Dermis blood vessel endothelial cell (primary cell): ENCODE measurements at regions not wholly inside any gene's neighbourhood (a gene's known extent, or its start where the extent isn't known, plus 50 kb on each side); places are given as distances from the start of the nearest gene placed in this dataset.
"Not testable (repeated sequence)": the region's sequence is repeated elsewhere in the genome, so short reads cannot be mapped to it uniquely, and the experiment has no call there.

Experiments used
- DNase-seq: peaks from one replicate; pipeline ENCODE4 v3.0.0; 2010

DNA sequence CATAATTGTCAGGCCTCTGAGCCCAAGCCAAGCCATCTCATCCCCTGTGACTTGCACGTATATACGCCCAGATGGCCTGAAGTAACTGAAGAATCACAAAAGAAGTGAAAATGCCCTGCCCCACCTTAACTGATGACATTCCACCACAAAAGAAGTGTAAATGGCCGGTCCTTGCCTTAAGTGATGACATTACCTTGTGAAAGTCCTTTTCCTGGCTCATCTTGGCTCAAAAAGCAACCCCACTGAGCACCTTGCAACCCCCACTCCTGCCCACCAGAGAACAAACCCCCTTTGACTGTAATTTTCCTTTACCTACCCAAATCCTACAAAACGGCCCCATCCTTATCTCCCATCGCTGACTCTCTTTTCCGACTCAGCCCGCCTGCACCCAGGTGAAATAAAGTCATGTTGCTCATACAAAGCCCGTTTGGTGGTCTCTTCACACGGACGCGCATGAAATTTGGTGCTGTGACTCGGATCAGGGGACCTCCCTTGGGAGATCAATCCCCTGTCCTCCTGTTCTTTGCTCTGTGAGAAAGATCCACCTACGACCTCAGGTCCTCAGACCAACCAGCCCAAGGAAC lies 692.1 kb downstream of the EFNA5 start:
- not testable (repeated sequence) for DNase-seq

DNA sequence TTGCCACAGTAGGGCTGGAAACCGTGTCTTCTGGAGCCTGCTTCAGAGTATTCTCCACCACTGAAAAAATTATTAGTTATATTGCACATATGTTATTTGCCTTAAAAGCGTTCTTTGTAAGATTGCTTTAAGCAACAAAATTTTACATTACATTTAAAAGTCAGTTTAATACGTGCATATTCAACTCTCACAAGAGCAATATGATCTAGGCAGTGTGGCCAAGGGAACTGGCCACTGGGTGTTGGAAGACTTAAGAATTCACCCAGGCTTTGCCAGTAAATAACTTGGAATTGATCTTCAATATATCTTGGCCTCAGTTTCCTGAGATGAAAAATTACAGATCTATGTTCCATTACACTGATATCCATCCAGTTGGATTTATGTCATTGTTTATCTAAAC lies 694.4 kb downstream of the EFNA5 start:
- no peak for DNase-seq

- no peak for DNase-seq
Observed at GRCh38 chr5:106974272-106974671, 696.5 kb downstream of the EFNA5 start.

DNA sequence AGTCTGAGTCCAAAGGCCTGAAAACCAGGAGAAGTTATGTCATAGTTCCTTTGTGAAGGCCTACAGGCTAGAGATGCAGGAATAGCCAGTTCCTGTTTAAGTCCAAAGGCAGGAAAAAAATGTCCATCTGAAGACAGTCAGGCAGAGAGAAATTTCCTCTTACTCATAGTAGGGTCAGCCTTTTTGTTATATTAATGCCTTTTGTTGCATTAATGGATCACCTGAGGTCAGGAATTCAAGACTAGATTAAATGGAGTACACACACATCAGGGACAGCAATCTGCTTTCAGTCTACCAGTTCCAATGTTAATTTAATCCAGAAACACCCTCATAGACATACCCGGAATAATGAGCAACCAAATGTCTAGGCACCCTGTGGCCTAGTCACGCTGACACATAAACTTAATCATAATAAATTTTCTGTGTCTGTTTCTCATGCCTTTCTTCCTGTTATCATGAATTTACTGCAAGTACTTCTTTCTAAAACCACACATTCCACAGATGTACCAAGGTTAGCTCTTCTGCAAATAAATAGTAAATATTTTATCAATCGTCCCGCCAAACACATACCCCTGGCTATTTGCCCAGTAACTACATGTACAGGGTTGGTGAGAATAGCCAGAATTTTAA lies 703.9 kb downstream of the EFNA5 start:
- DNase-seq = peak; percentile 6

- peak; percentile 43 for DNase-seq
Observed at GRCh38 chr5:106964132-106964531, 706.6 kb downstream of the EFNA5 start.

- no peak for DNase-seq
Observed at GRCh38 chr5:106963630-106964029, 707.1 kb downstream of the EFNA5 start.

- no peak for DNase-seq
Observed at GRCh38 chr5:106962464-106963230, 708.1 kb downstream of the EFNA5 start.

DNA sequence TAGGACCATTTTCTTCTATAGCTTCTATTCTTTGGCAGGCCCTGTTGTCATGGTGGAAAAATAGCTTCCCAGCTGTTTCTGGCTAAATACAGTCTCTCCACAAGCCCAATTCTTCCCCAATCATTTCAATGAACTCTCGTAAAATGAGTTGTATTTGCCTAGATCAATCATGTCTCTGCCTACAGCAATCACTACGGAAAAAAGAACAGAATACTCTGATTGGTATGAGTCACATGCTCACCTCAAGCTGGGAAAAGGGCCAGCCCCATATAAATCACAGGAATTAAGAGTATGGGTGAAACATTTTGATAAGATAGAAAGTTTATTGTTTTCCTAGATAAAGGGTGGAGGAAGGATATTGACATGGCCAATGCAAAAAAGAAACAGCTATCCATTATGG lies 711.4 kb downstream of the EFNA5 start:
- DNase-seq = peak; percentile 13

DNA sequence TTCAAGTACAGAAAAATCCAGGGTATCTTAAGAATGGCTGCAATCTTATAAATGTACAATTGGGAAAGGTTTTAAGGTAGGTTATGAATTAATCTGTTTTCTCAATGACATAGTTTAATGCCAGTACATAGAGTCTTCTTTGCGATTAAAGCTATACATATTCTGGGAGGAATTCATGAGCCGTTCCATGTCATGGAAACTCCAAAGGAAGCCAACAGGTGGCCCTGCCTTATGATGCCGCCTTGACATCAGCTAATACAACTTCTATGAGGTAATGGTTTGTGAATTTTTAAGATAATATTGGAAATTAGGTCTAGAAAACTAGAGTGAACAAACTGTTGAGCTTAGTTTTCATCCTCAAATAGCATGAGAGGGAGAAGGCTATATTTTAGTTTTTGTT lies 713.4 kb downstream of the EFNA5 start:
- DNase-seq = no peak

- no peak for DNase-seq
Observed at GRCh38 chr5:106956886-106957285, 713.9 kb downstream of the EFNA5 start.

DNA sequence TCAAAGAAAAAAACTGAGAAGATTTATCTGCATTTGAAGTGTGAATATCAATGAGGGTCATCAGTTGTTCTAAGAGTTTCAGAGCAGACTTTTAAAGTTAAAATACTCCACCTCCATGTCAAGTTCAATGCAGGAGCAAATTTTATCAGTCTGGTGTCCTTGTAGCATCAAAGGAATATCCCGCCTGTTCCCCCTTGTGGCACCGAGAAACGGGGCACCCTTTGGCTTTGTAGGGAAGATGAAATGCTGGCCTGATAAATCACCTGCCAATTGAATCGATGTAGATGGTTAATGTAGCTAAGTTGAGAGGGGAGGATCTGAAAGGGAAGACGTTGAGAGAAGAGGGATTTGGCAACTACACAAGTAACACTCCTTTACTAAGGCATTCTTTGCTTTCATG lies 714.5 kb downstream of the EFNA5 start:
- no peak for DNase-seq

DNA sequence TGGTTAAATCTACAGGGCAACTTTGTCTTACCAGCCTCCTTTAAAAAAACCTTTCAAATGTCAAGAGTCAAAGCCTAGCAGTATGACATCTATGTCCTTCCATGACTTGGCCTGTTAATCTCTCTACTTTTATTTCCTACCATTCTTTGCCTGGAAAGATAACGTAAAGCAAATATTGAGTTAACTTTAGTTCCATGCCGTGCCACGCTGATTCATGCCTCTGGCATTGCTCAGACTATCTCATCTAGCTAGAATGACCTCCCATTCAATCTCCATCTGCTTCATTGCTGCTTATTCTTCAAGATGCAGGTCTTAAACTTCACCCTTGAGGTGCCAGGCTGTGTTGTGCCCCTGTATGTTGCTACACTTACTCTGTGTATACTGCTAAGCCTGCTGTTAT lies 729.8 kb downstream of the EFNA5 start:
- DNase-seq = no peak

DNA sequence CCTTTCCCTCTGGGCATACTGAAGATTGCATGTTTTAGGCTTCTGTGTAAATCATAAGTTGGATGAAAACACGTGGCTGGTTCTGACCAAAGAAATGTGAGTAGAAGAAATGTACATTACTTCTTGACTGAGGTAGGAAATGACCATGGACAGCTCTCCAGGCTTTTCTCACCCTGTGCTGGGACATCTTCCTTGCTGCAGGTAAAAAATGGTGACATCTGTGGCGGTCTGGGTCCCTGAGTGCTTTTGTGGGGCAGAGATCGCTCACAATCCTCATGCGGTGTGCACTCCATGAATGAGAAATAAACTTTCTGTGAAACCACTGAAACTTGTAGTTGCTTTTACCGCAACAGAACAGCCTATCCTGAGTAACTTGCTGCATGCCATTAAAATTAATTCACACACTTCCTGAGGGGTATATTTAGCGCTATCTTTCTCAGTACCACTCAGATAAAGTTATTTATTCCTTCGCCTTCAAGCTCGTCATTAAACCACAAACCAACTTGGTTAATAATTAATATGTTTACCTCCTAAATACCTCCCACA lies 730.4 kb downstream of the EFNA5 start:
- DNase-seq = no peak

DNA sequence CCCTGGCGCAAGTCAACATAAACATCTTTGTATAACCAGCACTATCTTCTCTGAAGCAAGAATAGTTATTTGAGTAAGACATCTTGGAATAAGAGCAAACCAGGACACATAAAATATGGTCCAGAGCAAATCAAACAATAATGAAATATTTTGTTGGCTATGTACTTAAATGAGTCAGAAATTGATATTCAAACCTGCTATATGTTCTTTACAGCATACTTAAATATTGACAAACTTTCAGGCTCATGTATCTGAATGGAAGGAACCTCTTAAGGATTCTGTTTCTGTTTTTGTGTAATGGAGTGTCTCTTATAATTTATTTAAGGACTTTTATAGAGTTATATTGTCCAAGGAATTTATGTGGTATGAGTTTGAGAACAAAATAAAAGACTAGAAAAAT lies 747.3 kb downstream of the EFNA5 start:
- no peak for DNase-seq

GRCh38 chr5:106921567-106921966 lies 749.2 kb downstream of the EFNA5 start:
- no peak for DNase-seq

DNA sequence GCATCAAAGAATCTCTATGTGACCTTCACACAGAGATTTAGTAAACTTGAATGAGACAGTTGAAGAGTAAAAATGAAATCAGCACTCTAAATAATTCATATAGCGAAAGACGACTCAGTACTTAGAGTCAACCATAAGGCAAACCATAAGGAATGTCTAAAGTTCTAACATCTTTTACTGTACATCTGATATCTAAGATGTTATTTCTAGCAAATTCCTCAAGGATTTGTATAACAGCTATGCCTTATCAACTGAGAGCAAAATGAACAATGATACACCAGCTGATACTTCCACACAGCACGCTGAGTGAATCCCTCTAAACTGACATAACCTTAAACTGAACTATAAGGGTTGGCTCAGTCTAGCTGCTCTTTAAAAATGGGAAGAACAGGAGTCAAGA lies 760.3 kb downstream of the EFNA5 start:
- DNase-seq = no peak

DNA sequence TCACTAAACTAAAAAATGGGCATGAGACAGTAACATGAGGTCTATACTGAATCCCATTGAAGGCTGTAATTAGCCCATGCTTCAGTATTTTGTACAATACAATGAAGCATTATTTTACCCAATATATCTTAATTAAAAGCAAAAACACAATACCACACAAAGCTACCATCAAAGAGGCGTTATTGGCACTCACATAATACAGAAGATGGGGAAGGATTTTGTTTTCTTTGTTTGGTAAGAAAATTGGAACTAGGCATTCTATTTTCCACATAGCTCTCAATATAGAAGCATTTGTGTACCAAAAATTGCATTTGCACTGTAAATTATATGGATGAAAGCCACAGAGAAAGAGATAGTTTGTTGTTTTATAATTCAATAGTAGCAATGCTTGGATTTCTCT lies 761.0 kb downstream of the EFNA5 start:
- DNase-seq = no peak

DNA sequence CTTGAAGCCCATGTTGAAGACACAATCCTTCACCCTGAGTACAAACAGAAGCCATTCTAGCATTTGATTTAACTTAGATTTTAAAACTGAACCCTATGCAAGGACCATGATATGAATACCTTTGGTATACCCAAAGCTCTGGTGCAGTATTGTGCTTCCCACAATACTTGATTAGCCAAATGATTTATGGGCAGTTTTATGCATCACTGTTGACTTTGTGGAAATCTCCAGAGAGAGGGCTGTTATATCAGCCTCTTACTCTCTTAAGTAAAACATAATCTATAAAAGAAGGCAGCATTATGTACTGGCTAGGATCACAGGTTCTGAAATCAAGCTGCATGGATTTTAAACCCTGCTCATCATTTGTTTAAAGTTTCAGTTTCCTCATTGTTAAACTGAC lies 762.8 kb downstream of the EFNA5 start:
- no peak for DNase-seq

DNA sequence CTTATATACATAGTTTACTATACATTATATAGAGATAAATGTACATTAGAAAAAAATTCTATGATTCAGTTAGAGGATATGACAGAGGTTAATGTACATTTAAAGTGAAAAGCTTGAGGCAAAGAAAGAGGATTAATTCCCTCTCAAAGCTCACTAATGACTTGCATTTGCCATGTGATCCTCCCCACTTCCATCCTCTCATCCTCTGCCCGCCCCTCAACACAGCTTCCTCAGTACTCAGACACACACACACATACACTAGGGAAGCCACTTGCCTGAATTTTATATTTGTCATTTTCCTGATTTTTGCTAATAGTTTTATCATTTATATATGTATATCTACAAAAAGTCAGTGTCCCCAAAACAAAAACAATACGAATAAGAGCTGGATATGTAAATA lies 764.5 kb downstream of the EFNA5 start:
- no peak for DNase-seq

DNA sequence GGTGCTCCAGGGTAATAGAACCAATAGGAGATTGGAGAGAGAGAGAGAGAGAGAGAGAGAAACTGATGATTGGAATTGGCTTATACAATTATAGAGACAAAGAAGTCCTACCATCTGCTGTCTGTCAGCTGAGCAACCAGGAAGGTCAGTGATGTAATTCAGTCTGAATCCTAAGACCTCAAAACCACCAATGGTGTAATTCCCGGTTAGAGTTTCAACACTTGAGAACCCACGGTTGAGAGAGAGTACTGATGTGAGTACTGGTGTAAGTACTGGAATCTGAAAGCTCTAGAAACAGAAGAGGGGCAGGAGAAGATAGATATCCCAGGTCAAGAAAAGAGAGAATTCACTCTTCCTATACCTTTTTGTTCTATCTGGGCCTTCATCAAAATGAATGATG lies 775.8 kb downstream of the EFNA5 start:
- no peak for DNase-seq

DNA sequence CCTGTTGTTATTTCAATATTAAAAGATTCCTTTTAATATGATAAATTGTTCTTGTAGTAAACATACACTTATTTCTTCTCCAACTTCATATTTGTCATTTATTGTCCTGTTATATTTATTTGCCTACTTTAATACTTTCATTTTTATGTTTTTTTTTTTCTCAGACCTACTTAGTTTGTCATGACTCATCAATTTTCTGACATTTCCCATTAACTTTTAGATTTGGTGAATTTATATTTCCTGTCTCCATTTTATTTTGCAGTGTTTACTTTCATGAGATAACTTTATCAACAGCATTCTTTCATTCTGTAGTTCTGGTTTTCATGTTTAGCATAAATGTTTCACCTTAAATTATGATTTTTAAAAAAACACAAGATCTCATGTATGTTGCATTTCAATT lies 788.7 kb downstream of the EFNA5 start:
- no peak for DNase-seq

DNA sequence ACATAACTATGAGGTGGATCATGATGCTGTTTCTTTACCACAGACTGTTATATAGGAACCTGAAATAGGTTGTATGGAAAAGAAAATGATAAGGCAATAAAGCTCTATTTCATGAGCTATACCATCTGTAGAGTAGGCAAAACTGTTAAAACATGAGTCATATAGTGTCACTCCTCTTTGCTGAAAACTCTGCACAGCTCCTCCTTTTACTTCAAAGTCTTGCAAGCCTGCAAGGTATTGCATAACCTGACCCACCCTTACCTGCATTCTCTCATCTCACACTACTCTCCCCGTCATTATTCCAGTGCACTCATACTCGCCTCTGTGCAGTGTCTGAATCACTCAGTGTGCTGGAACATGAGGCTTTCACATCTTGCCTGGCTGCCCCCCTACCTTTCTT lies 790.1 kb downstream of the EFNA5 start:
- DNase-seq = no peak

GRCh38 chr5:106877881-106878280 lies 792.9 kb downstream of the EFNA5 start:
- DNase-seq = no peak

DNA sequence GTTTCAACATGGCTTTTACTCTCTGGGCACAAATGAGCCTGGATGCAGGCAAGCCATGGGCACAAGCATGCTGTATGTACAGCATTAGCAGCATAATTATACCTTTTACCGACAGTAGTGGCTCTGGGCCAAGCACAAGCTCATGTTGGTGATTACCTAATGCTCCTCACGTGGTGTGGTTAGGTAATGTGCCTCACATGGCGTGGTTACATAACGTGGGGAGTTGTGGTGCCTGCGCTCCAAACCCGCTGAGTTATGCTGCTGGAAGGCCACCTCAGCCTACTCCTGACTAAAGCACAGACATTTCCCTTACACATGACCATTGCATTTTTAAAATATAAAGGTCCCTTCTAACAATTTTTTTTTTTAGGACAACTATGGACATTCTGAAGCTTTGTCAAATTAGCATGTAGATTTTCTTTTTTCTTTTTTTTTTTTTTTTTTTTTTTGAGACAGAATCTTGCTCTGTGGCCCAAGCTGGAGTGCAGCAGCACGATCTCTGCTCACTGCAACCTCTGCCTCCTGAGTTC lies 794.0 kb downstream of the EFNA5 start:
- no peak for DNase-seq
